Karpas-422 (cell line): ENCODE measurements at regions not wholly inside any gene's neighbourhood (a gene's known extent, or its start where the extent isn't known, plus 50 kb on each side); places are given as distances from the start of the nearest gene placed in this dataset.
"Not testable (repeated sequence)": the region's sequence is repeated elsewhere in the genome, so short reads cannot be mapped to it uniquely, and the experiment has no call there.

Source experiments
- DNase-seq: peaks from one replicate; pipeline ENCODE4 v3.0.0-alpha.2; 2015
- H2AFZ ChIP-seq: fragments of 200-600 bp; sonication (generic); 2 replicates; pipeline ENCODE4 v1.6.1; 2014; ENCODE audit warnings: antibody characterized with exemption, low read length, mixed read lengths
- H3K27ac ChIP-seq: fragments of 200-600 bp; sonication (generic); 2 replicates; pipeline ENCODE4 v1.5.1; 2014; ENCODE audit warnings: mild to moderate bottlenecking, low read length, moderate library complexity
- H3K27me3 ChIP-seq: fragments of 200-600 bp; sonication (generic); 2 replicates; pipeline ENCODE4 v1.6.1; 2014; ENCODE audit warnings: low read length, mixed read lengths
- H3K36me3 ChIP-seq: fragments of 200-600 bp; sonication (generic); 2 replicates; pipeline ENCODE4 v1.6.1; 2014; ENCODE audit warnings: low read length, mixed read lengths; ENCODE audit not compliant: insufficient read depth
- H3K4me1 ChIP-seq: fragments of 200-600 bp; sonication (generic); 2 replicates; pipeline ENCODE4 v1.6.1; 2014; ENCODE audit warnings: mild to moderate bottlenecking, low read length, mixed read lengths
- H3K4me2 ChIP-seq: fragments of 200-600 bp; sonication (generic); 2 replicates; pipeline ENCODE4 v1.6.1; 2014; ENCODE audit warnings: low read length, low read depth, mild to moderate bottlenecking; ENCODE audit not compliant: poor library complexity, severe bottlenecking
- H3K4me3 ChIP-seq: fragments of 200-600 bp; sonication (generic); 2 replicates; pipeline ENCODE4 v1.5.1; 2014; ENCODE audit warnings: mild to moderate bottlenecking, antibody characterized with exemption, low read length, mixed read lengths
- H3K79me2 ChIP-seq: fragments of 200-600 bp; sonication (generic); 2 replicates; pipeline ENCODE4 v1.6.1; 2014; ENCODE audit warnings: mild to moderate bottlenecking, low read length, mixed read lengths
- H3K9ac ChIP-seq: fragments of 200-600 bp; sonication (generic); 2 replicates; pipeline ENCODE4 v1.6.0; 2014; ENCODE audit warnings: low read length
- H3K9me2 ChIP-seq: fragments of 200-600 bp; sonication (generic), shearing (Covaris generic); replicated peaks from 2 replicates; pipeline ENCODE4 v1.6.0; 2014; ENCODE audit warnings: mild to moderate bottlenecking, low read length, moderate library complexity; ENCODE audit not compliant: insufficient read depth
- H3K9me3 ChIP-seq: fragments of 300-700, 200-600 bp; sonication (generic); 2 replicates; pipeline ENCODE4 v1.6.1; 2014; ENCODE audit warnings: low read length, mixed read lengths
- H4K20me1 ChIP-seq: fragments of 200-600 bp; sonication (generic); 2 replicates; pipeline ENCODE4 v1.6.1; 2014; ENCODE audit warnings: mild to moderate bottlenecking, antibody characterized with exemption, low read length, low read depth; ENCODE audit not compliant: insufficient read depth

- H3K9ac ChIP-seq: no peak overlapping the region
Observed at GRCh38 chr20:41701588-41702348, 83.6 kb upstream of the CHD6 start.

GRCh38 chr20:41699673-41700072, 81.5 kb upstream of the CHD6 start:
- H3K9ac ChIP-seq, H3K79me2 ChIP-seq, DNase-seq, H3K4me3 ChIP-seq, H3K4me1 ChIP-seq, H3K36me3 ChIP-seq, H3K27me3 ChIP-seq, H2AFZ ChIP-seq, H3K9me3 ChIP-seq, H4K20me1 ChIP-seq, H3K9me2 ChIP-seq, H3K27ac ChIP-seq, H3K4me2 ChIP-seq: not testable (repeated sequence)

More at GRCh38 chr20:41701588-41702348, 83.6 kb upstream of the CHD6 start:
- Histone ChIP-seq H3K27ac (no peak overlapping the region), H3K4me3 (no peak overlapping the region), H4K20me1 (no peaks in the 10 kb centered on the region), H3K79me2 (no peaks in the 10 kb centered on the region), H3K9me2 (no peaks in the 10 kb centered on the region), H3K9me3 (no peaks in the 10 kb centered on the region), H3K36me3 (no peaks in the 10 kb centered on the region), H2AFZ (no peak overlapping the region), H3K4me2 (no peak overlapping the region), H3K27me3 (no peaks in the 10 kb centered on the region), H3K4me1 (no peaks in the 10 kb centered on the region)
- no peak for DNase-seq

DNA sequence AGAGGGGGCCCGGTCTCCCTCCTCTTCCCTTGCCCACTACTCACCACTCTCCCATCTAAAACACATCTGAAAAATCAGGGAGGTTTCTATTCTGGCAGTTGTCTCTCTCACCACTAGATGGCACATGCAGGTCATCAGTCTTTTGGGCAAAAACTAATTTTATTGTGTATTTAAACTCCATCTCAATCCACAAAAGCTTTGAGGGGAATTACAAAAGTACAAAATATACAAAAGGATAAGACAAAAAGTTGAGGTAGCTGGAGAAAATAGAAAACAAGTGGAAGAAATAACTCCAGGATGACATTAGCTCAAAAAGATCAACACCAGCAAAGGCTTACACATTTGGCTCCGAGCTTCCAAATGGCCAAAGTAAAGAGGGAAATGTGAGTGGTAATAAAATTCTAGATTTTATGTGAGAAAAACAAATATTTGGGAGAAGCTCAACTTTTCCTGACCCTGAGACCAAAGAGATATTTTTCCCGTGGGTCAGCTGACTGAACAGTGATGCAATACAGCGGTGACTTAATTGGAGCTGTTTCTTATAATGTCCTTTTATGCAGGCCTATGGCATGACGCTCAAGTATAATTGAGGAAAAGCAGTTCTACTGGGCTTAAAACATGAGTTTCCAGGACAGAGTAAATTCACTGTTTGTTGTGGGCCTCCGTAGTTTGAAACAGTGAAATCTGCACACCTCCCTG, 79.8 kb upstream of the CHD6 start:
- H3K4me1 ChIP-seq: peaks cover 6% of the 10 kb centered on the region
- H3K27ac ChIP-seq: no peak overlapping the region
- no peaks in the 10 kb centered on the region for H3K27me3 ChIP-seq
- no peaks in the 10 kb centered on the region for H3K9me3 ChIP-seq
- no peaks in the 10 kb centered on the region for H3K79me2 ChIP-seq
- no peak overlapping the region for H3K9ac ChIP-seq
- H3K9me2 ChIP-seq: no peaks in the 10 kb centered on the region
- no peaks in the 10 kb centered on the region for H3K36me3 ChIP-seq
- H2AFZ ChIP-seq: no peak overlapping the region
- H3K4me2 ChIP-seq: no peak overlapping the region
- no peak overlapping the region for H3K4me3 ChIP-seq
- DNase-seq: peak; percentile 82
- no peaks in the 10 kb centered on the region for H4K20me1 ChIP-seq

DNA sequence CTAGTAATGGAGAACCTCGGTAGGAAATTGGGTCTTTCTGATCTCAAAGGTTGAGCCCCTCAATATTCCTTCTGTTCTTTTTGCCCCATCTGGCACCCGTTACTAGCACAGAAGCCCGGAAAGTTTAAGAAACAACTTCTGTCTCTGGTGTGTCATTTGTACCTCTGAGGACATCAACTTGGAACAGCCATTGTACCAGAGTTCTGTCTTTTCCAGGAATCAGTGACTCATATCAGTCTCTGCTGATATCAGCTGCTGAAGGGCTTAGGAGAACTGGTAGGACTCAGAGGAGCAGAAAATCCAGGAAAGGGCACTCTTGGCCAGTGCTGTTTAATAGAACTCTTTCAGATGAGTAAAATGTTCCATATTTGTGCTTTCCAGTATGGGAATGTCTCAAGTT, 78.3 kb upstream of the CHD6 start:
- no peaks in the 10 kb centered on the region for H3K9me2 ChIP-seq

DNA sequence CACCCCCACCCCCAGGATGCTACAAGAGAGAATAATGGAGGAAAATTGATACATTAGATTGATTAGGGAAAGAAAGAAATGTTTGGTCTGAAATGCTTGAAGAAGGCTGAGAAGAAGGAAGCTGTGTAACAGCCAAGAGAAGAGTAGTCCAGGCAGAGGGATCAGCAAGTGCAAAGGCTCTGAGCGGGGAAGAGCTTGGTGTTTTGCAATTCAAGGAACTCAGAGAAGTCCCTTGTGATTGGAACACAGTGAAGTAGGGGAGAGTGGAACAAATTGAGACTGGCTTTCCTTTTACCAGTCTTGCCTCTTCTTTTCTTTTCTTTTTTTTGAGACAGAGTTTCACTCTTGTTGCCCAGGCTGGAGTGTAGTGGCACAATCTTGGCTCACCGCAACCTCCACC, 76.6 kb upstream of the CHD6 start:
- H4K20me1 ChIP-seq: no peaks in the 10 kb centered on the region
- H3K27ac ChIP-seq: no peak overlapping the region
- no peaks in the 10 kb centered on the region for H3K36me3 ChIP-seq
- H3K9me3 ChIP-seq: no peaks in the 10 kb centered on the region
- H3K4me1 ChIP-seq: peaks cover 18% of the 10 kb centered on the region
- no peak for DNase-seq
- H3K9me2 ChIP-seq: no peaks in the 10 kb centered on the region
- no peaks in the 10 kb centered on the region for H3K27me3 ChIP-seq
- peak overlapping the region; percentile 88 for H3K4me3 ChIP-seq
- peak overlapping the region; percentile 88 for H3K9ac ChIP-seq
- H3K4me2 ChIP-seq: peak overlapping the region; percentile 78
- H2AFZ ChIP-seq: peak overlapping the region; percentile 21; the same call in 1 of the 2 replicates
- no peaks in the 10 kb centered on the region for H3K79me2 ChIP-seq

More for the DNA sequence above, 78.3 kb upstream of the CHD6 start:
- H3K36me3 ChIP-seq: no peaks in the 10 kb centered on the region
- no peak for DNase-seq
- H4K20me1 ChIP-seq: no peaks in the 10 kb centered on the region
- no peak overlapping the region for H3K27ac ChIP-seq
- H3K4me3 ChIP-seq: no peak overlapping the region
- H3K4me2 ChIP-seq: no peak overlapping the region
- H3K9me3 ChIP-seq: no peaks in the 10 kb centered on the region
- no peak overlapping the region for H2AFZ ChIP-seq
- H3K4me1 ChIP-seq: peaks cover 15% of the 10 kb centered on the region
- no peak overlapping the region for H3K9ac ChIP-seq
- no peaks in the 10 kb centered on the region for H3K79me2 ChIP-seq
- no peaks in the 10 kb centered on the region for H3K27me3 ChIP-seq

DNA sequence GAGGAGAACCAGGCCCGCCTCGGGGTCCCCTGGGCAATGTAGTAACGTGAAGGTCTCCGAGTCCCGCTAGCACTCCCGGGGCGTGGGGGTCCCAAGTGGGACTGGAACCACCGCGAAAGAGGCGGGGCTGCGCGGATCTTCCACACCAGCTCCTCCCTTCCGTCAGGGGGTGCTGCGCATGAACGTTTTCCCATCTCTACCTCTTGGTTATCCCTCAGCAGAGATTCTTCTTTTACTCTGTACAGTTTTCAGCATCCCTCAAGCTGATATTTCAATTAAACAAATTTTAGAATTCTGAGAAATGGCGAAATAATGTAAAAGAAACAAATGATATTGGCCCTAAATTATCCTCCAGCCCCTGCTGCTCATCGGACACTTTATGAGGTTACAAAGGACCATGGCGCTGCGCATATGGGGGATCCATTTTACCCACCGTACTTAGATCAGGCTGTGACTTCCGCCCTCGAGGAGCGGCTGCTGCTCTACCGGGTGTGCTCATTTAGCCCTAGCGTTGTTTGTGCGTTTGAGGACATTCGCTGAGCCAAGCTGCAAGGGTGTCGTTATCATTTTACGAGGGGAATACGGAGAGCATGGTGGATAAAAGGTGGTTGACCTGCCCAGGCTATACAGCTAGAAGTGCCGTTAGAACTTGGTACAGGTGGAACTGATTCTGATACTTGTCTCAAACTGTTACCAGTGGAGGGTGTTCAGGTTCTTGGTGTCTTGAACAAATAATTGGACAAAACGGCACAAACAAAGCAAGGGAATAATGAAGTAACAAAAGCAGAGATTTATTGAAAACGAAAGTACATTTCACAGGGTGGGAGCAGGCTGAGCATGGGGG, 75.2 kb upstream of the CHD6 start:
- Histone ChIP-seq H3K27me3 (no peaks in the 10 kb centered on the region), H3K36me3 (no peaks in the 10 kb centered on the region), H3K4me3 (peak overlapping the region; percentile 88), H3K9me2 (no peaks in the 10 kb centered on the region), H3K4me2 (peak overlapping the region; percentile 78), H4K20me1 (no peaks in the 10 kb centered on the region), H3K79me2 (no peaks in the 10 kb centered on the region), H3K9ac (peak overlapping the region; percentile 88), H3K27ac (peak overlapping the region; percentile 51), H3K9me3 (no peaks in the 10 kb centered on the region), H2AFZ (peak overlapping the region; percentile 97), H3K4me1 (peaks cover 18% of the 10 kb centered on the region)
- peak; percentile 96 for DNase-seq

- no peaks in the 10 kb centered on the region for H3K36me3 ChIP-seq
- H3K27me3 ChIP-seq: no peaks in the 10 kb centered on the region
- H3K4me2 ChIP-seq: peak overlapping the region; percentile 78
- peak overlapping the region; percentile 88 for H3K4me3 ChIP-seq
- H2AFZ ChIP-seq: peak overlapping the region; percentile 96
- H3K27ac ChIP-seq: peak overlapping the region; percentile 51
- H3K9me3 ChIP-seq: no peaks in the 10 kb centered on the region
- peak; percentile 90 for DNase-seq
- no peaks in the 10 kb centered on the region for H3K9me2 ChIP-seq
- H4K20me1 ChIP-seq: no peaks in the 10 kb centered on the region
- peaks cover 18% of the 10 kb centered on the region for H3K4me1 ChIP-seq
- H3K79me2 ChIP-seq: no peaks in the 10 kb centered on the region
- peak overlapping the region; percentile 88 for H3K9ac ChIP-seq
Observed at GRCh38 chr20:41692479-41693135, 74.4 kb upstream of the CHD6 start.
